G401 (cell line): ENCODE measurements at regions not wholly inside any gene's neighbourhood (a gene's known extent, or its start where the extent isn't known, plus 50 kb on each side); places are given as distances from the start of the nearest gene placed in this dataset.

Experiments used
- DNase-seq: peaks from one replicate; pipeline ENCODE4 v3.0.0-alpha.2; 2015; ENCODE audit warnings: low spot score
- in situ Hi-C: cut with HindIII; loops from 2 replicates; pipeline ENCODE4 v1.10.0; 2016; ENCODE audit warnings: low sequenced_read_pairs, mixed read lengths

DNA sequence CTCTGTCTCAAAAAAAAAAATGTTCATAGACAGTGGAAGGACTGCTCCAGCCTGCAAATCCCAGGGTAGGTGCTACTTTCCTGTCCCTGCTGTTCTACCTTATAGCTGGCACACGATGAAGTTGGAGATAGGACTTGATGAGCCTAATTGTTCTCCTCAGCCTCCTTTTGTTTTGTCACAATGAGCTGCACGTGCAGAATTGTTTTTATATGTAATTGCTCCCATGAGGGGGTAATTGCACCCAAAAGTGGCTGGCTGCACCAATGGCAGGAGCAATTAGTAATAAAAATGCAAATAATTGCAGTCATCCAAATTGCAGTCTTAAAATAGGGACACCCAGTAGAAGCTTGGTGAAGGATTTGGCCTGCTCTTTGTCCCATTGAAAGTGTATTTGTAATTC, 63.0 kb upstream of the PFN2 start:
- no peak for DNase-seq
- in situ Hi-C loops, result no loop called here

DNA sequence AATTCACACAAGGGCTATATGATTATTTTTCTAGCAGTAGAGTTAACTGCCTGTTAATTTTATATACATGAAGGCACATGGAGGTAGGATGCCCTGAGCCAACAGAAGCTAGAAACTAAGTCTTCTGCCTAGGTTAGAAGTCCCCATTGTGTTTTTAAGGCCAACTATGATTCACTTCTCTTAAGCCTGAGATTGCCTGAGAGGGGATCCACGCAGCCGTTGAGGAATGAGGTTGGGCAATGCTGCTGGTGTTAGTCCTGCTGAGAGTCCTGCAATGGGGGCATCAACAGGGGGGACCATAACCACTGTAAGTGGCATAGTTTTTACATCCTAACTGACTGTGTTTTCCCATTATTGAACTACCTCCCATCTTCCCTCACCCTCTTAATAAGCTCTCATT, 60.1 kb upstream of the PFN2 start:
- no peak for DNase-seq
- in situ Hi-C loops, result no loop called here

- in situ Hi-C loops, result no loop called here
- DNase-seq, result no peak
Observed at GRCh38 chr3:150023239-150023636, 52.5 kb upstream of the PFN2 start.

GRCh38 chr3:150022381-150023238, 51.9 kb upstream of the PFN2 start:
- in situ Hi-C loops, result no loop called here
- no peak for DNase-seq

DNA sequence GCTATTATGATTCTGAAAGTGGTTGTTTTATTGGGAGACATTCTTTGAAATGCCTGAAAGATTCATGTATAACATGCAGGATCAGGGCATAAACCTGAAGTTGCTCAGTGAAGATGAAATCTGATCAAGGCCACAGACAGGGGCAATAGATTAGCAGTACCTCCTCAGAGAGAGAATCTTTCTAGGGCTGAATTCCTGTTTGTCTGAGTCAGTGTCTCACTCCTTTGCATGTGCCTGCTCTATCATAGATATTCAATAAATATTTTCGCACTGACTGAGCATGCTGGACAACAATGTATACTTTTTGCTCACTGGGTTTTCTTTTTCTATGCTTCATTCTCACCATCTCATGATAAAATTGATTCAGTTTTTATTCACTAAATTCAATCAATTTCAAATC, 49.8 kb upstream of the PFN2 start:
- in situ Hi-C loops, result no loop called here
- DNase-seq, result no peak
